Activated CD4-positive, alpha-beta T cell treated with anti-CD3 and anti-CD28 coated beads, Interleukin-2, Interleukin-6, amounts not matched to agents 100 ng/mL and 50 ng/mL, durations not matched to agents 16 hours and 8 hours (primary cell): ENCODE measurements at regions not wholly inside any gene's neighbourhood (a gene's known extent, or its start where the extent isn't known, plus 50 kb on each side); places are given as distances from the start of the nearest gene placed in this dataset.
A peak's percentile ranks its signal among the peaks of the same experiment; 100 is the strongest.
"Not testable (repeated sequence)": the region's sequence is repeated elsewhere in the genome, so short reads cannot be mapped to it uniquely, and the experiment has no call there.

Experiments
- DNase-seq: peaks from one replicate; pipeline ENCODE4 v3.0.0-alpha.2; 2020

GRCh38 chr7:4438723-4439245, 243.3 kb upstream of the FOXK1 start:
- DNase-seq, result no peak

- DNase-seq, result no peak
Measured at GRCh38 chr7:4439444-4439843, 242.7 kb upstream of the FOXK1 start.

- no peak for DNase-seq
Measured at GRCh38 chr7:4444106-4444505, 238.0 kb upstream of the FOXK1 start.

GRCh38 chr7:4445777-4446176, 236.3 kb upstream of the FOXK1 start:
- DNase-seq, result no peak

GRCh38 chr7:4449263-4449662, 232.8 kb upstream of the FOXK1 start:
- no peak for DNase-seq

GRCh38 chr7:4450483-4450882, 231.6 kb upstream of the FOXK1 start:
- DNase-seq, result no peak

GRCh38 chr7:4460597-4460996, 221.5 kb upstream of the FOXK1 start:
- DNase-seq, result no peak

- no peak for DNase-seq
Measured at GRCh38 chr7:4461531-4461930, 220.6 kb upstream of the FOXK1 start.

GRCh38 chr7:4468320-4469102, 213.6 kb upstream of the FOXK1 start:
- no peak for DNase-seq

GRCh38 chr7:4470246-4470645, 211.8 kb upstream of the FOXK1 start:
- no peak for DNase-seq

GRCh38 chr7:4472728-4473127, 209.4 kb upstream of the FOXK1 start:
- no peak for DNase-seq

- DNase-seq, result peak; percentile 43
Measured at GRCh38 chr7:4479367-4480039, 202.6 kb upstream of the FOXK1 start.

GRCh38 chr7:4480131-4480530, 202.0 kb upstream of the FOXK1 start:
- DNase-seq, result not testable (repeated sequence)

- DNase-seq, result no peak
Measured at GRCh38 chr7:4483851-4484250, 198.2 kb upstream of the FOXK1 start.

- no peak for DNase-seq
Measured at GRCh38 chr7:4484545-4484944, 197.6 kb upstream of the FOXK1 start.

- no peak for DNase-seq
Measured at GRCh38 chr7:4486907-4487306, 195.2 kb upstream of the FOXK1 start.

- not testable (repeated sequence) for DNase-seq
Measured at GRCh38 chr7:4496911-4497310, 185.2 kb upstream of the FOXK1 start.

GRCh38 chr7:4500812-4501211, 181.3 kb upstream of the FOXK1 start:
- no peak for DNase-seq

GRCh38 chr7:4507886-4508285, 174.2 kb upstream of the FOXK1 start:
- not testable (repeated sequence) for DNase-seq

- no peak for DNase-seq
Measured at GRCh38 chr7:4513450-4513849, 168.6 kb upstream of the FOXK1 start.

GRCh38 chr7:4519819-4520520, 162.1 kb upstream of the FOXK1 start:
- DNase-seq, result no peak

- DNase-seq, result no peak
Measured at GRCh38 chr7:4523219-4523618, 158.9 kb upstream of the FOXK1 start.

GRCh38 chr7:4523873-4524272, 158.2 kb upstream of the FOXK1 start:
- no peak for DNase-seq

GRCh38 chr7:4525884-4526283, 156.2 kb upstream of the FOXK1 start:
- DNase-seq, result no peak
